T-helper 1 cell (primary cell): ENCODE measurements at regions not wholly inside any gene's neighbourhood (a gene's known extent, or its start where the extent isn't known, plus 50 kb on each side); places are given as distances from the start of the nearest gene placed in this dataset.

Experiments used
- DNase-seq, 5 donors: peaks; one replicate each; pipeline ENCODE4 v3.0.0-alpha.2; 2012 to 2020

GRCh38 chr5:92912283-92912682 is 668.7 kb downstream of the NR2F1-AS1 start:
- DNase-seq = no peak

GRCh38 chr5:92911851-92912250 is 669.2 kb downstream of the NR2F1-AS1 start:
- DNase-seq = no peak

GRCh38 chr5:92911293-92911692 is 669.7 kb downstream of the NR2F1-AS1 start:
- no peak for DNase-seq

- no peak for DNase-seq
These were observed 671.4 kb downstream of the NR2F1-AS1 start for GRCh38 chr5:92909602-92909962.

GRCh38 chr5:92908952-92909601 is 671.9 kb downstream of the NR2F1-AS1 start:
- no peak for DNase-seq

DNA sequence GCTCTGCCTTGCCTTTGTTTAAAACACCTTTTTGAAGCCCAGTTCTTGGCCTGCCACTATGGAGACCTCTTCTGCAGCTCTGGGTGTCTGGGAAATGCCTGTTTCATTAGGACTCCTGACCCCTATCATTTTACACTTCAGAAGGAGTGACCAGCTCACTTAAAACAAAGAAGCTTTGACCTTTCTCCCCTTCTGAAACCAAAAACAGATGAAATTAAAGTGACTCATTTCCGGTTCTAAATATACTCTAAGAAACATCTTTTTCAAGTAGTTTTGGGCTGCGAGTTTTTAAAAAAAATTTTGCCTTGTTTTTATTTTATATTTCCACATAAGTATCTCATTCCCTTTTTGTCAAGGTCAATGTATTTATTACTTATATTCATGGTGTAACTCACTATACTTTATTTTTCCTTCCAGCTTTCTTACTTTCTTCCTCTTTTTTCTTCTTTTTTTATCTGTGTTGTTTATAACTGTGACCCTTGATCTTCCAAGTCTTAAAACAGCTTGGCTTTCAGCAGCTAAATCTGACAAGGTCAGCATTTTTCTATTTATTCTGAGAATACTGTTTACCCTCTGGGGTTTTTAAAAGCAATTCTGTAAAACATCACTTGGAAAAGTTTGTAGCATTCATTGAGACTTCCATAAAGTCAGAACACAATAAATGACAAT is 672.9 kb downstream of the NR2F1-AS1 start:
- no peak for DNase-seq

GRCh38 chr5:92906798-92907376 is 674.1 kb downstream of the NR2F1-AS1 start:
- no peak for DNase-seq

DNA sequence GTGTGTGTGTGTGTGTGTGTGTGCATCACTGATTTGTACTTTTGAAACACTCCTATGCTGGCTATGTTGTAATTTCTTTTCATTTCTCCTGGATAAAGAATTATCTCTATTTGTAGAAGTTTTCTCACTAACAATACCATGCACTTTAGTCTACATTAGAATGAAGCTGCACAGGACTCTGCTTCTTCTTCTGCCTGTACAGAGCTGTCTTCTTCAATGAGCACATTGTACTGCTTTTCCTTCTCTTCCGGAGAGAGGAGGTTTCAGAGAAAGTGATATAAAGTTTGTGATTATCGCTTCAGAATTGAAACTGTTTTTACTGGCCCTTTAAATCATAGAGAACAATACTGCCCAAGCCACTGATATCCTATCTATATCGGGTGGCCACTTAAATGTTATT is 677.0 kb downstream of the NR2F1-AS1 start:
- no peak for DNase-seq

DNA sequence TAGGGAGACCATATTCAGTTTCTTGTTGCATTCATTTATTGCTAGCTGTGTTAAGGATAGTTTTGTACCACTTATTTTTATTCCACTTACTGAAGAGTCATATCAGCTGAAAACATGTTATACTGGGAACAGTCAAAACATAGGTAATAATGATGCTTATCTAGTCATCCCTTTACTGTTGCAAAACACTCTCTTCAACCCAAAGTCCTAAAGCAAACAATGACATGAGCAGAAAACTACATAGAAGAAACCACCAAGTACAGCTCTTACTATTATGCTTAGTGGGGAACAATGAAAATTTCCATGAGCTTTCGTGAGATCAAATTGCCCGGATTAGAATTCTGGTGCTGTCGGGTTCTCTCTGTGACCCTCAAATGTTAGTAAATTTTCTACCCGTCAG is 681.4 kb downstream of the NR2F1-AS1 start:
- DNase-seq = no peak

GRCh38 chr5:92896722-92897121 is 684.3 kb downstream of the NR2F1-AS1 start:
- no peak for DNase-seq

GRCh38 chr5:92890841-92891244 is 690.2 kb downstream of the NR2F1-AS1 start:
- DNase-seq = no peak

- DNase-seq = no peak
These were observed 691.9 kb downstream of the NR2F1-AS1 start for GRCh38 chr5:92889140-92889539.

GRCh38 chr5:92887254-92887653 is 693.8 kb downstream of the NR2F1-AS1 start:
- no peak for DNase-seq

DNA sequence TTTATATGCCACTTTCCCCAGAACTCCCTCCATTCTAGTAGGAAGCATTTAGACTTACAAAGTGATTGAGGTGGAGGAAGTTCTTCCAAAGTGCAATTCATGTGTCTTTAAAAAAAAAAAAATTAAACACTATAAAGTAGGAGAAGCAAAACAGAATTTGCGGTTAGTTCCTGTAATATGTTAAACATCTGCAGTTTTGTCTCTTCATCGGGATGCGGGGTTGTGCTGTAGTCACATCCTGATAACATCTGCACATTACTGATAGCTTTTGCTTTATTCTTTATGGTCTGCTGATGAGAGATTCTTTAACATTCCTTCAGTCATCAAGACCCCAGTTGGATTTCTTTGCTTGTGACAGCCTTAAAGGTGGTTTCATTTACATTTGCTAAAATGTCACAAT is 694.3 kb downstream of the NR2F1-AS1 start:
- DNase-seq = no peak

- DNase-seq = no peak
These were observed 695.1 kb downstream of the NR2F1-AS1 start for GRCh38 chr5:92885950-92886349.

DNA sequence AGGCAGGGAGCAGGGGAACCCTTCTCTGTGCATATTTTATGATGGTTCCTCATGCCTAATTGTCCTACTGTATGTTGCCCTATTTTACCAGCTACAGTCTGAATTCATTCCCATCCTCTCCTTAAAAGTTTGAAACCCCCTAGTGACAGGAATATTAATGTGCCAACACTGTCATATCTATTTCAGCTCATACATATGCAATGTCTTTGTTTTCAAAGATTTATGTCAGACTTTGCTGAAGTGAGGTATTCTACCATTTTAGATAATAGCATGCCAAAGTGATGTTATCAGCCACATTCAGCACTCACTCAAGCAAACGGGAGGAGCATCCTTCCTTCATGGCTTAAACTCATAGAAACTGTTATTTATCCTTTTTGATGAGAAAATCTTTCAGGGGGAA is 696.5 kb downstream of the NR2F1-AS1 start:
- no peak for DNase-seq

- no peak for DNase-seq
These were observed 701.0 kb downstream of the NR2F1-AS1 start for GRCh38 chr5:92879806-92880543.

DNA sequence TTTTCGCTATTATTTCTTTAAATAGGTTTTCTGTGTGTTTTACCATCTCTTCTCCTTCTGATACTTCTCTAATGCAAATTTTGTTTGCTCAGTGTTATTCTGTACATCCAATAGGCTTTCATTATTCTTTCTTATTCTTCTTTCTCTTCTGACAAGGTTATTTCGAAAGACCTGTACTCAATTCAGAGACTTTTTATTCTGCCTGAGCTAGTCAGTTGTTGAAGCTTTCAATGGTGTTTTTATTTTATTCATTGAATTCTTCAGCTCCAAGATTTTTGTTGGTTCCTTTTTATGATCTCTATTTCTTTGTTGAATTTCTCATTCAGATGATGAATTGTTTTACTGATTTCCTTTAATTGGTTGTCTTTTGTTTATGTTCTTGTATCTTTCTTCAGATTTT is 706.2 kb downstream of the NR2F1-AS1 start:
- no peak for DNase-seq

GRCh38 chr5:92868442-92868841 is 712.6 kb downstream of the NR2F1-AS1 start:
- DNase-seq = no peak

GRCh38 chr5:92864591-92864990 is 716.4 kb downstream of the NR2F1-AS1 start:
- no peak for DNase-seq

DNA sequence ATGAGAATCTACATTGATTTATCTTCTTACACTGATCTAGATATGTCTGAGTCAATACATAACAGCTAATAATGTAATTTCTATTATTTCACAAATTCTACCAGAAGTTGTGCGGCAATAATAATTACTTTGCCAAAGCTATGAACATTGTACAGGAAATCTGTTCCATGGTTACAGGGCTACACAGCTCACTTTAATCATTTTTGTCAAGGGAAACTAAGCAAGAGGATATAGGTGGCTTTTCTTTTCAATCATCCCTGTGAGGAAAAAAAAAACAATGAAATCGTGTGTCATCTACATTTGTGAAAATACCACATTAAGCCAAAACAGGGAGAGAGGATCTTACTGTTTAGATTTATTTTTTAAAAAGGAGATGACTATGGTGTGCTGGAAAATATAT is 717.4 kb downstream of the NR2F1-AS1 start:
- DNase-seq = no peak

DNA sequence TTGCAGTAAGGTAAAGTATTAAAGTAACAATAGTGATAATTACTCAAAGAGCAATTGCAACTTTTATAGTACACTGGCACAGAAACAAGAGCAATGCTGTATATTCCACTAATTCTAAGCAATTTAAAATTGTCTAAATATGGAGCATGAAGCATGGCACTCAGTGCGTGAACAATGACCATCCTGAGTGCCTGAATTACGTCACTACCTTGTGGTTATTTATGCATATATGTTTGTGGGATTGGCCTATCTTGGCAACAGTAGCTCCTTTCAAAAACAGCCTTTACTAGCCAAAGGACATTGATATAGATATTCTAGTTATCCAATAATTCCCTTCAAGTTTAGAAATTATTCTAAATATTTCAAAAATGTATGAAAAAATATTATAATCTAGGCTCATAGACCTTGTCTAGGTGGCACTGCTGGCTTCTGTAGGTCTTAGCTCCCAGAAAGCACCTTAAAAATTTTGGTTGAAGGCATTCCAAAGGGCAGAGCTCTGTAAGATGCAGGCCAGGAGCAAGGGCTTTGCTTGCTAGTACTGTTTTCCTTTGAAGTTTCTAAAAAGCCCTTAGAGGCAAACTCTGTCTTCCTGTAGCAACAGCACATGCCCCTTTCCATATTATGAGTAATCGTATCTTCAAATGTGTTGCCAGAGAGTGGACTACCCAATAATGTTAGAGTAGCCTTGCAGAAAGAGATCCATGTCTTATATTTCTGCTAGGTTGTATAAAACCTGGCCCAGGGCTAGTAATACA is 719.3 kb downstream of the NR2F1-AS1 start:
- no peak for DNase-seq

DNA sequence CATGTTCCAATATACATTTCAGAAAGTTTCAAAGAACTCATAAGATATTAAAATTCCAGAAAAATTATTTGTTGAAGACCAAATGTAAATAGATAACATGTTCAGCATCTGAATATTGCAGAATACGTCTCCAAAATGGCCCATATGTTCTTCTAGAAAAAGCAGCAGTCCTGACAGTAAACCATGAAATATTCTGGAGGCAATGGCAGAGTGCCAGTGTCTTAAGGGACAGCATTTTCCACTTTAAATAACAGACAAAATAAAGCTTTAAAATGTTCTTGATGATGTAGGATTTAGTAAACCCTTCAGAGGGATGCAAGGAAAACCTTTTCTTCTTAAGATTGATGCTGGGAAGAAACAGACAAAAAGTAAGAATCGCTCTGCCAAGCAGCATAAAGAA is 721.0 kb downstream of the NR2F1-AS1 start:
- no peak for DNase-seq
